ENCODE measurements at regions not wholly inside any gene's neighbourhood (a gene's known extent, or its start where the extent isn't known, plus 50 kb on each side); places are given as distances from the start of the nearest gene placed in this dataset.

- TF ChIP-seq CTCF (IDR thresholded peaks at IDR 0.05) (no peak), EP300 (IDR thresholded peaks at IDR 0.05) (no peak), POLR2AphosphoS5 (IDR thresholded peaks at IDR 0.05) (no peak), POLR2A (IDR thresholded peaks at IDR 0.05) (no peak)
These were observed 480.2 kb upstream of the KLF4 start for GRCh38 chr9:107969727-107970126.
